SU-DHL-6 (cell line): ENCODE measurements at regions not wholly inside any gene's neighbourhood (a gene's known extent, or its start where the extent isn't known, plus 50 kb on each side); places are given as distances from the start of the nearest gene placed in this dataset.
A peak's percentile ranks its signal among the peaks of the same experiment; 100 is the strongest.

Source experiments
- H2AFZ ChIP-seq: fragments of 200-600 bp; sonication (generic); 2 replicates; pipeline ENCODE4 v1.6.1; 2014; ENCODE audit warnings: low read depth, mild to moderate bottlenecking, moderate library complexity, mixed read lengths, antibody characterized with exemption, low read length; ENCODE audit not compliant: severe bottlenecking
- H3F3A ChIP-seq: fragments of 200-600 bp; shearing (Covaris generic); 2 replicates; pipeline ENCODE4 v1.6.0; 2016; ENCODE audit warnings: antibody characterized with exemption, mild to moderate bottlenecking; ENCODE audit not compliant: insufficient read depth
- H3K27ac ChIP-seq: fragments of 200-600 bp; sonication (generic); 2 replicates; pipeline ENCODE4 v1.5.1; 2016; ENCODE audit warnings: low read depth, mild to moderate bottlenecking, low read length, moderate library complexity, mixed read lengths
- H3K27me3 ChIP-seq: fragments of 200-600 bp; sonication (generic), shearing (Covaris generic); 2 replicates; pipeline ENCODE4 v1.6.0; 2014; ENCODE audit warnings: mild to moderate bottlenecking, low read length
- H3K36me3 ChIP-seq: fragments of 200-600 bp; sonication (generic); 2 replicates; pipeline ENCODE4 v1.6.1; 2014; ENCODE audit warnings: mild to moderate bottlenecking, low read length, mixed read lengths
- H3K4me2 ChIP-seq: fragments of 300-600, 200-600 bp; shearing (Covaris generic), sonication (generic); 2 replicates; pipeline ENCODE4 v1.6.0; 2014; ENCODE audit warnings: low read length, low read depth, mild to moderate bottlenecking; ENCODE audit not compliant: poor library complexity, severe bottlenecking
- H3K4me3 ChIP-seq: fragments of 200-600 bp; sonication (generic); 2 replicates; pipeline ENCODE4 v1.5.1; 2014; ENCODE audit warnings: antibody characterized with exemption, low read length, mild to moderate bottlenecking, mixed read lengths; ENCODE audit not compliant: insufficient read depth, poor library complexity, severe bottlenecking
- H3K79me2 ChIP-seq: fragments of 200-600 bp; sonication (generic); 2 replicates; pipeline ENCODE4 v1.6.1; 2014; ENCODE audit warnings: mild to moderate bottlenecking, low read length, moderate library complexity; ENCODE audit not compliant: insufficient read depth
- H3K9ac ChIP-seq: fragments of 200-600 bp; sonication (generic); 2 replicates; pipeline ENCODE4 v1.7.0; 2014; ENCODE audit warnings: mild to moderate bottlenecking, low read length
- H3K9me2 ChIP-seq: fragments of 200-600 bp; sonication (generic); replicated peaks from 2 replicates; pipeline ENCODE4 v1.6.1; 2014; ENCODE audit warnings: low read length; ENCODE audit not compliant: insufficient read depth
- H3K9me3 ChIP-seq: fragments of 200-600 bp; sonication (generic); 2 replicates; pipeline ENCODE4 v1.6.1; 2014; ENCODE audit warnings: low read length, mixed read lengths; ENCODE audit not compliant: insufficient read depth
- H4K20me1 ChIP-seq: fragments of 200-600 bp; sonication (generic); 2 replicates; pipeline ENCODE4 v1.6.1; 2014; ENCODE audit warnings: low read depth, mild to moderate bottlenecking, antibody characterized with exemption, low read length, moderate library complexity, mixed read lengths
- CTCF ChIP-seq: fragments of 200-600 bp; sonication (generic); IDR thresholded peaks from one replicate; pipeline ENCODE4 v1.5.1; 2017; ENCODE audit warnings: antibody characterized with exemption, mild to moderate bottlenecking, low read length, moderate library complexity; ENCODE audit not compliant: insufficient read depth, poor library complexity, severe bottlenecking
- EZH2phosphoT487 ChIP-seq: fragments of 200-600 bp; sonication (generic), shearing (Covaris generic); conservative IDR thresholded peaks from 2 replicates; pipeline ENCODE4 v1.6.1; 2018; ENCODE audit warnings: mild to moderate bottlenecking, antibody characterized with exemption, low read length, moderate library complexity, mixed read lengths

GRCh38 chr6:62452586-62452985, 166.6 kb upstream of the KHDRBS2 start:
- Histone ChIP-seq H3K4me3 (no peak overlapping the region), H3K79me2 (no peaks in the 10 kb centered on the region), H3K27ac (no peak overlapping the region), H2AFZ (peak overlapping the region; percentile 46), H4K20me1 (no peaks in the 10 kb centered on the region), H3K9me3 (no peaks in the 10 kb centered on the region), H3K9me2 (no peaks in the 10 kb centered on the region), H3F3A (no peaks in the 10 kb centered on the region), H3K9ac (no peak overlapping the region), H3K4me2 (no peak overlapping the region), H3K36me3 (no peaks in the 10 kb centered on the region), H3K27me3 (no peaks in the 10 kb centered on the region)
- TF ChIP-seq EZH2phosphoT487: no peak
- no peak for TF ChIP-seq CTCF

- Histone ChIP-seq H3K36me3 (no peaks in the 10 kb centered on the region), H3K4me2 (peak overlapping the region; percentile 65), H3K9me3 (no peaks in the 10 kb centered on the region), H3K9ac (peak overlapping the region; percentile 30), H3F3A (peaks cover 4% of the 10 kb centered on the region; the same call in 1 of the 2 replicates), H3K9me2 (no peaks in the 10 kb centered on the region), H3K4me3 (peak overlapping the region; percentile 19), H3K27ac (peak overlapping the region; percentile 73), H4K20me1 (no peaks in the 10 kb centered on the region), H3K79me2 (no peaks in the 10 kb centered on the region), H2AFZ (peak overlapping the region; percentile 45), H3K27me3 (no peaks in the 10 kb centered on the region)
- TF ChIP-seq EZH2phosphoT487 (no peak), CTCF (no peak)
Observed at GRCh38 chr6:62446647-62447316, 160.8 kb upstream of the KHDRBS2 start.

- no peaks in the 10 kb centered on the region for H3K79me2 ChIP-seq
- H3K9ac ChIP-seq: no peak overlapping the region
- no peaks in the 10 kb centered on the region for H4K20me1 ChIP-seq
- H3K27me3 ChIP-seq: no peaks in the 10 kb centered on the region
- H3K4me2 ChIP-seq: no peak overlapping the region
- H3K9me3 ChIP-seq: no peaks in the 10 kb centered on the region
- no peak for TF ChIP-seq EZH2phosphoT487
- TF ChIP-seq CTCF: no peak
- no peak overlapping the region for H3K27ac ChIP-seq
- H2AFZ ChIP-seq: no peak overlapping the region
- H3F3A ChIP-seq: peaks cover 4% of the 10 kb centered on the region; the same call in 1 of the 2 replicates
- H3K4me3 ChIP-seq: no peak overlapping the region
- H3K9me2 ChIP-seq: no peaks in the 10 kb centered on the region
- H3K36me3 ChIP-seq: no peaks in the 10 kb centered on the region
Observed at GRCh38 chr6:62445521-62445920, 159.5 kb upstream of the KHDRBS2 start.
